Renal pelvis (tissue), 1 donor: ENCODE measurements at regions not wholly inside any gene's neighbourhood (a gene's known extent, or its start where the extent isn't known, plus 50 kb on each side); places are given as distances from the start of the nearest gene placed in this dataset.
"Not testable (repeated sequence)": the region's sequence is repeated elsewhere in the genome, so short reads cannot be mapped to it uniquely, and the experiment has no call there.

Source experiments
- DNase-seq: peaks from one replicate; pipeline ENCODE4 v3.0.0-alpha.2; 2013

- no peak for DNase-seq
These were observed 591.3 kb upstream of the HS3ST5 start for GRCh38 chr6:114934079-114934478.

GRCh38 chr6:114928731-114929130 is 585.9 kb upstream of the HS3ST5 start:
- DNase-seq, result not testable (repeated sequence)

- no peak for DNase-seq
These were observed 563.3 kb upstream of the HS3ST5 start for GRCh38 chr6:114906096-114906495.

GRCh38 chr6:114897536-114897935 is 554.7 kb upstream of the HS3ST5 start:
- no peak for DNase-seq

- DNase-seq, result no peak
These were observed 549.4 kb upstream of the HS3ST5 start for GRCh38 chr6:114892211-114892610.

- no peak for DNase-seq
These were observed 545.4 kb upstream of the HS3ST5 start for GRCh38 chr6:114888241-114888640.

GRCh38 chr6:114886670-114887436 is 544.0 kb upstream of the HS3ST5 start:
- no peak for DNase-seq

- no peak for DNase-seq
These were observed 536.9 kb upstream of the HS3ST5 start for GRCh38 chr6:114879693-114880092.

GRCh38 chr6:114878091-114878490 is 535.3 kb upstream of the HS3ST5 start:
- no peak for DNase-seq

- DNase-seq, result no peak
These were observed 531.6 kb upstream of the HS3ST5 start for GRCh38 chr6:114874410-114874809.

GRCh38 chr6:114865506-114865905 is 522.7 kb upstream of the HS3ST5 start:
- DNase-seq, result not testable (repeated sequence)

- no peak for DNase-seq
These were observed 520.8 kb upstream of the HS3ST5 start for GRCh38 chr6:114863610-114864009.

- DNase-seq, result no peak
These were observed 520.0 kb upstream of the HS3ST5 start for GRCh38 chr6:114862819-114863218.

- DNase-seq, result no peak
These were observed 519.2 kb upstream of the HS3ST5 start for GRCh38 chr6:114862064-114862463.

- no peak for DNase-seq
These were observed 501.5 kb upstream of the HS3ST5 start for GRCh38 chr6:114844359-114844758.

GRCh38 chr6:114839019-114839418 is 496.2 kb upstream of the HS3ST5 start:
- DNase-seq, result no peak

- DNase-seq, result no peak
These were observed 490.4 kb upstream of the HS3ST5 start for GRCh38 chr6:114833211-114833610.

GRCh38 chr6:114830515-114830914 is 487.7 kb upstream of the HS3ST5 start:
- no peak for DNase-seq

- DNase-seq, result no peak
These were observed 484.3 kb upstream of the HS3ST5 start for GRCh38 chr6:114827135-114827534.

GRCh38 chr6:114824409-114824808 is 481.6 kb upstream of the HS3ST5 start:
- DNase-seq, result no peak

GRCh38 chr6:114816678-114817077 is 473.9 kb upstream of the HS3ST5 start:
- no peak for DNase-seq

GRCh38 chr6:114810468-114810867 is 467.6 kb upstream of the HS3ST5 start:
- no peak for DNase-seq

GRCh38 chr6:114805426-114805825 is 462.6 kb upstream of the HS3ST5 start:
- DNase-seq, result not testable (repeated sequence)

- DNase-seq, result no peak
These were observed 453.8 kb upstream of the HS3ST5 start for GRCh38 chr6:114796576-114796975.
